Nucleus accumbens (tissue), 56 donors: ENCODE measurements at regions not wholly inside any gene's neighbourhood (a gene's known extent, or its start where the extent isn't known, plus 50 kb on each side); places are given as distances from the start of the nearest gene placed in this dataset.

Experiments used
- DNase-seq, 56 donors: peaks; one replicate each; lab custom pipeline; 2025; lab: John Stamatoyannopoulos, UW

- DNase-seq = no peak
These were observed 49.8 kb upstream of the SH3PXD2B start for GRCh38 chr5:172503925-172504700.
